ACC112 (cell line): ENCODE measurements at regions not wholly inside any gene's neighbourhood (a gene's known extent, or its start where the extent isn't known, plus 50 kb on each side); places are given as distances from the start of the nearest gene placed in this dataset.

Experiments used
- H2AFZ ChIP-seq: fragments of 200-600 bp; sonication (generic); one replicate; pipeline ENCODE4 v1.6.0; 2017; ENCODE audit warnings: antibody characterized with exemption, low read length; ENCODE audit not compliant: unreplicated experiment
- H3K27ac ChIP-seq: fragments of 200-600 bp; sonication (generic); 2 replicates; pipeline ENCODE4 v1.5.1; 2014; ENCODE audit warnings: low read depth, mild to moderate bottlenecking, antibody characterized with exemption, low read length, moderate library complexity
- H3K27me3 ChIP-seq: fragments of 200-600 bp; sonication (generic); 2 replicates; pipeline ENCODE4 v1.6.1; 2014; ENCODE audit warnings: mild to moderate bottlenecking, antibody characterized with exemption, low read length, moderate library complexity, mixed read lengths; ENCODE audit not compliant: insufficient read depth
- H3K36me3 ChIP-seq: fragments of 200-600 bp; sonication (generic); 2 replicates; pipeline ENCODE4 v1.6.1; 2016; ENCODE audit warnings: mild to moderate bottlenecking, antibody characterized with exemption, low read length, moderate library complexity, mixed read lengths; ENCODE audit not compliant: insufficient read depth
- H3K4me1 ChIP-seq: fragments of 200-600 bp; sonication (generic); one replicate; pipeline ENCODE4 v1.6.1; 2016; ENCODE audit warnings: low read length, mixed read lengths; ENCODE audit not compliant: insufficient read depth, unreplicated experiment, control insufficient read depth
- H3K4me3 ChIP-seq: fragments of 200-600 bp; sonication (generic); 2 replicates; pipeline ENCODE4 v1.5.1; 2014; ENCODE audit warnings: mild to moderate bottlenecking, low read depth, low read length
- H3K79me2 ChIP-seq: fragments of 200-600 bp; sonication (generic); one replicate; pipeline ENCODE4 v1.6.0; 2016; ENCODE audit warnings: low read length; ENCODE audit not compliant: control insufficient read depth, unreplicated experiment, insufficient read depth

DNA sequence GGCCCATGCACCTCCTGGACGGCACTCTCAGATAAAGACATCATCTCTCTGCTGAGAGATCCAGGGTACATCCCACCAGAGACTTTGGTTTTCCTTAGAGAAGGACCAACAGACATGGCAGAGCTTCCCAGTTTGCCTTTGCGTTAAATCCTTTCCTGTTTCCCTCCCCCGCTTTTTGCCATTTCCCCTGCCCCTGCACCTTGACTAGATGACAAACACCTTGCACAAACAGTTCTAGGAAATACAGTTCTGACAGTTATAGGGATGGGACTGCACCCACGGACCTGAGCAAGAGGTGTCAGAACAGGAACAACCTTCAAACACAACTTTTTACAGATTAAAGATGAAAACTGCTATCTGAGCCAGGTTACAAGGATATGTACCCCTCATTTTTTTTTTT lies 288.9 kb downstream of the MSX2 start:
- Histone ChIP-seq H3K4me3 (no peak overlapping the region), H3K36me3 (no peaks in the 10 kb centered on the region), H3K27ac (no peak overlapping the region), H2AFZ (no peak overlapping the region), H3K4me1 (no peaks in the 10 kb centered on the region), H3K79me2 (no peaks in the 10 kb centered on the region), H3K27me3 (no peaks in the 10 kb centered on the region)

DNA sequence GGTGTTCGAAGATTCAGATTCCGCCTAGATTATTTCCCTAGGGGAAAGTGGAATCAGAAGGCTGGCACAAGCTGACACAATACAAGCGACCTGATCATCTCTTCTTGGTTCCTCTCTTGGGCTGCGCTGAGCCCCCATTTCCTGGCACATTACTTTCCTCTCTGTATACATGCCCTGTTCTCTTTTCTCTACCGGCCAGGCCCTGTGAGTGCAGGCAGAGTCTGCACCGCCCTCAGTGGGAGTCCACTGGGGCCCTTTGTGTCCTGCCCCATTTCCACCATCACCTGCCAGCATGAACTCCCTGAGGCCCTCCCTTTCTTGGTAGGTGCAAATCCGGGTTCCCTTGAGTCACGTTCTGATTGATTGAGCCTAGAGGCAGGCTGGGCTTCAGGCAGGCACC lies 287.9 kb downstream of the MSX2 start:
- H3K4me1 ChIP-seq = no peaks in the 10 kb centered on the region
- no peak overlapping the region for H2AFZ ChIP-seq
- no peaks in the 10 kb centered on the region for H3K36me3 ChIP-seq
- H3K79me2 ChIP-seq = no peaks in the 10 kb centered on the region
- H3K4me3 ChIP-seq = no peak overlapping the region
- H3K27me3 ChIP-seq = no peaks in the 10 kb centered on the region
- no peak overlapping the region for H3K27ac ChIP-seq

DNA sequence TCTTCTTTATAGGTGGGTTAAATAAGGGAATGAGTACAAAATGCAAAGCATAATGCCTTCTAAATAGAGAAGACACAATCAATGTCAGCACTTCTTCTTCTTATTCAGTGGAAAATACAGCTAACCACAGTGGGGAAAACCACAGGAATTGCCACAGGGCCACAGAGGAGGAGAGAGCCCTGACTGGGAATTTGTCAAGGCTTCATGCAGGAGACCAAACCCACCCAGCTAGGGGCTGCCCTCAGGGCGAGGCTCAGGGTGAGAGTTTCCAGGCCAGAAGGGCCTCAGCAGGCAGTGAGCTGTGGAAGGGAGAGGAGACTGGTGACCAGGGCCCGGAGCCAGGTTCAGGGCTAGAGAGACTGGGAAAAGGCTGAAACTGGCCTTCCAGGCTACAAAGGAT lies 279.1 kb downstream of the MSX2 start:
- no peak overlapping the region for H3K27ac ChIP-seq
- no peaks in the 10 kb centered on the region for H3K27me3 ChIP-seq
- H3K4me1 ChIP-seq = no peaks in the 10 kb centered on the region
- no peaks in the 10 kb centered on the region for H3K79me2 ChIP-seq
- H2AFZ ChIP-seq = no peak overlapping the region
- H3K36me3 ChIP-seq = no peaks in the 10 kb centered on the region
- no peak overlapping the region for H3K4me3 ChIP-seq

DNA sequence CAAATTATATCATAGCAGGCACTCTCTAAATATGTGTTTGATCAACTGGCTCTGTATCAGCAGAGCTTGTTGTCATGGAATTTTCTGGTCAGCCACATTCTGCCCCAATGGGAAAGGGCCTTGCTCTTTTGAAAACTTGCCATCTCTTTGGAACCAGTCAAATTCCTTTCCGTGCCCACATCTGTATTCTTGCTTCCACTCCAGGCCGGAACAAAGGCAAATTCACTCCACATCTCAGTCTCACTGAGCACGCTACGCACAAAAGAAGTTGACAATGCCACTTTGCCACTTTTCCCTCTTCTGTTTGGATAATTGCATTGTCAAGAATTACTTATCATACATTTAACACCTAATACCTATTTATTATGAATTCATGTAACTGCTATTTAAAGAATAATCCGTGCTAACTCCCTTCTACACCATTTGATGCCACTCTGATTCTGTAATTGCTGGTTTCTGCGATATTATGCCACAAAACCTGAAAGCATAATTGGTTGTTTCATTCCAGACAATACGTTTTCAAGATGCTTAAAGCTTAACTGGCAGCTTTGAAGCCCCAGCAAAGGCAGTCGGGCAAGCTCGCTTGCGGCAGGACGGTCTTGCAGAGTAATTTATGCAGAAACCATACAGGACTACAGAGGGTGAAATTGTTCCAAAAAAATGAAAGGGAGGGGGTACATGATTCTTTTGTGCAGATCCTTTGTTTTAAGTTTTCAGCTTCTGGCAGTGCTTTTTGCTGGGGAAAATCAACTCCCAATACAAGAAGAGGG lies 277.7 kb downstream of the MSX2 start:
- no peak overlapping the region for H3K27ac ChIP-seq
- no peaks in the 10 kb centered on the region for H3K36me3 ChIP-seq
- H2AFZ ChIP-seq = no peak overlapping the region
- H3K4me3 ChIP-seq = no peak overlapping the region
- H3K4me1 ChIP-seq = no peaks in the 10 kb centered on the region
- no peaks in the 10 kb centered on the region for H3K79me2 ChIP-seq
- no peaks in the 10 kb centered on the region for H3K27me3 ChIP-seq

DNA sequence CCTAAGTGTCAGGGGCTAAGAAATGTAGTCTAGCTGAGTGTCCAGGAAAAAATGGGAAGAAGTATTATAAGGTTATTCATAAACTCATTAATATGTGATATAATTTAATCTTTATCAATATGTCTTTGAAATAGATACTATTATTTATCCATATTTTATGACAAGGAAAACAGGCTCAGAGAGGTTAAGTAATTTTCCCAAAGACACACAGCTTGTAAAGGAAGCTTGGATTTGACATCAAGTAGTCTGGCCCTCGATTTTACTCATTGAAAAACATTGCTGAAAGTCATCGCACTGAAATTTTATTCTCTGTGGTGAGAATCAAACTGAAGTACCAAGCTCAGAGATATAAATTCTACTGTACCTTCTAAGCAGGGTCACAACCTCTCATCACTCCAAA lies 276.9 kb downstream of the MSX2 start:
- Histone ChIP-seq H3K27ac (no peak overlapping the region), H3K4me3 (no peak overlapping the region), H2AFZ (no peak overlapping the region), H3K79me2 (no peaks in the 10 kb centered on the region), H3K27me3 (no peaks in the 10 kb centered on the region), H3K4me1 (no peaks in the 10 kb centered on the region), H3K36me3 (no peaks in the 10 kb centered on the region)

DNA sequence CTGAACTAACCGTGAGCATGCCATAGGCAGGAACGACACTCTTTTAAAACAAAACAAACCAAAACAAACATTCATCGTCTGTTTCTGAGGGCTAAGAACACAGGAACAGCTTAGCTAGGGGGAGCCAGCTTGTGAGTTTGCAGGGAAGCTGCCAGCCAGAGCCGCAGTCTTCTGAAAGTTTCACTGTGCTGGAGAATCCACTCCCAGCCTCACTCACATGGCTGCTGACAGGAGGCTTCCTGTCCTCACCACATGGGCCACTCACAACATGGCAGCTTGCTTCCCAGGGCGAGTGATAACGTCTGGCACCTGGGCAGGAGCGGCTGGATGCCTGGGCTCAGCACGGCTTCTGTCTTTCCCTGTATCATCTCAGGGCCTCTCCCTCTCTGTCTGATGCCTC lies 275.2 kb downstream of the MSX2 start:
- H2AFZ ChIP-seq = no peak overlapping the region
- H3K4me3 ChIP-seq = no peak overlapping the region
- H3K79me2 ChIP-seq = no peaks in the 10 kb centered on the region
- H3K4me1 ChIP-seq = no peaks in the 10 kb centered on the region
- no peak overlapping the region for H3K27ac ChIP-seq
- no peaks in the 10 kb centered on the region for H3K36me3 ChIP-seq
- H3K27me3 ChIP-seq = no peaks in the 10 kb centered on the region

DNA sequence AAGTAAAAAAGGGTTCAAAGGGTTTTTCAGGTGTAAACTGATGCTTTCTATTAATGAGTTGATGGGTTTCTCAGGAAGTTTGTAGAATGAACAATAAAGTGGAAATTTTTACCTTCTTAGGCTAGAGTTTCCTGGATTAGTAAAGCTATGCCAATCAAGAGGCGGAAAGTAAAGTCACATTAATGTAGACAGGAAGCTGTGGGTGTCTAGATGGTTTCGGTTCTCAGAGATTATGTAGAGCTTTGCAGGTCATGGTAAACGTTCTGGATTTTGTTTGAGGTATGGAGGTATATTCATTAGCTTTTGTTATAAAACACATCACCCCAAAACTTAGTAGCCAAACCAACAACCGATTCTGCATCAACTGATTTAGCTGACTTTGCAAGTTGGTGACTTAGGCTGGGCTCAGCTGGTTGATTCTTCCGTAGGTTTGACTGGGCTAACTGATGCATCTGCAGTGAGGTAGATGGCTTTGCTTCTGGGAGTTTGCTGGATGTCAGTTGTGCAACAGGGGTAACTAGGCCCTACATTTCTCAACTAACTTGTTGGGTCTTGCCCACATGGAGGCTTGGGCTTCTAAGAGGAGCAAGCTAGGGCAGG lies 273.8 kb downstream of the MSX2 start:
- no peaks in the 10 kb centered on the region for H3K27me3 ChIP-seq
- H3K27ac ChIP-seq = no peak overlapping the region
- no peaks in the 10 kb centered on the region for H3K79me2 ChIP-seq
- no peak overlapping the region for H3K4me3 ChIP-seq
- H3K36me3 ChIP-seq = no peaks in the 10 kb centered on the region
- H2AFZ ChIP-seq = no peak overlapping the region
- H3K4me1 ChIP-seq = no peaks in the 10 kb centered on the region

DNA sequence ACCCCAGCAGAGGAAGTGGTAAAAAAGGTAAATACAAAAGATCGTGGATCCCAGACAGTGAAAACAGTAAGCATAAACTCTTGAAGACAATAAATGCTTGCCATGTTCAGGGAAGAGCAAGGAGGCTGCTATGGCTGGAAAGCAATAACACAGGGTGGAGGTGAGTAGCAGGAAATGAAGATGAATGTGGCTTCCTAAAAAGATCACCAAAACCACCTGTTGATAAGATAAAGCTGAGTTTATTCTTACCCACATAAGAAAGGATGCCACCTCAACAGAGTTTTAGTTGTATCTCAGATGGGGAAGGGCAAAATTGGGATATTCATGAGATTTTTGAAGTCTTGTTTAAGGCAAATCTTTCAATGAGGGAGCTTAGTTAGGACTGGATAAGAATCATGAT lies 273.3 kb downstream of the MSX2 start:
- no peak overlapping the region for H3K4me3 ChIP-seq
- H2AFZ ChIP-seq = no peak overlapping the region
- H3K79me2 ChIP-seq = no peaks in the 10 kb centered on the region
- H3K36me3 ChIP-seq = no peaks in the 10 kb centered on the region
- H3K4me1 ChIP-seq = no peaks in the 10 kb centered on the region
- no peaks in the 10 kb centered on the region for H3K27me3 ChIP-seq
- H3K27ac ChIP-seq = no peak overlapping the region

DNA sequence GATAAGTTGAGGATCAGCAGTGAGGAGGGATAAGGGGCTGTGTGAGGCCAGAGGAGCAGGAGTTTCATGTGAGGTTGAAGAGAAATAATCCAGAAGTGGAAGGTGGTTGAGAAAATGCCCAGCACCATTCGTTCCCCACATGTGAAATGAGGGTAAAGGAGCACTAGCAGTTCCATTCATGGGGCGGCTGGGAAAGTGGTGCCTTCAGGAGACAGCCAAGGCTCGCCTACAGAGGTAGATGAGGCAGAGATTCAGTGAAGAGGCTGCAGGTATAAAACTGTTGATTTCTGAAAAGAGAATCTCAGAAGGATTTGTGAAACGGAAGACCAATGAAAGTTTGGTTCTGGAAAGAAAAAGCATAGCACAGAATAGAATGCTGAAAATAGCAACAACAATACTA lies 272.6 kb downstream of the MSX2 start:
- Histone ChIP-seq H3K4me3 (no peak overlapping the region), H3K4me1 (no peaks in the 10 kb centered on the region), H3K27me3 (no peaks in the 10 kb centered on the region), H3K27ac (no peak overlapping the region), H3K36me3 (no peaks in the 10 kb centered on the region), H2AFZ (no peak overlapping the region), H3K79me2 (no peaks in the 10 kb centered on the region)

DNA sequence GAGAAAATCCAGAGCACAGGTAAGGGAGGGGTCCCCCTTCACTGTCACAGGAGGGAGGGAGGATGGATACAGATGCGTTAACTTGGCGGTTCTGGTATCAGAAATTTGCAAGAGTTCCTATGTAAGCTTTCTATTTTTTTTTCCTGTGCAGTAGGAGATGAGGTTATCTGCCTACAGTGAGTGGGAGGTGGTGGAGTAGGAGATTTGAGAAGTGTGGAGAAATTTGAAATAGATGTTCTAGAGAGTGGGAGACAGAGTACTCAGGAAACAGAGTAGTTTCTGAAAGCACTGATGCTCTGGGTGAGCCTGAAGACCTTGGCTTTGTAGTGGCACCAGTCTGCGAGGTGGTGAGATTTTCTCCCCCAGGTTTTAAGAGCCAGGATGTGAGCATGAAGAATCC lies 271.4 kb downstream of the MSX2 start:
- H3K4me1 ChIP-seq = no peaks in the 10 kb centered on the region
- H3K27ac ChIP-seq = no peak overlapping the region
- H3K36me3 ChIP-seq = no peaks in the 10 kb centered on the region
- H3K4me3 ChIP-seq = no peak overlapping the region
- no peaks in the 10 kb centered on the region for H3K79me2 ChIP-seq
- H2AFZ ChIP-seq = no peak overlapping the region
- no peaks in the 10 kb centered on the region for H3K27me3 ChIP-seq

DNA sequence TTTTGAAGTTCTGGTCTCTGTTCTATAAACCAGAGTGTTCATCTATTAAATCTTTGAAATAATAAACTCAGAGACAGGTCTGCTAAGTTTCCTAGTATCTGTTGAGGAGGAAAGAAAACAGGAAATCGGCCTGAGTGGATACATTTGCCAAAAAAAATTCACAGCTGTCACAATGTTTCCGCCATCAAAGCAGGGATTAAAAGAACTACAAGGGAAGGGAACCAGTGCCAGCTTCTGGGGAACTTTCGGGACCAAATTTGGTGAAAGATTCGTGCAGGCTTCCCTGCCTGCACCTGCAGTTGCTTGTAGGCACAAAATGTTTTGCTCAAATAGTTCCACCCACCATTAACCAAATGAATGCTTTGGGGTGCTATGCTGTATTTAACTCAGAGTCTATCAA lies 267.5 kb downstream of the MSX2 start:
- Histone ChIP-seq H3K27ac (no peak overlapping the region), H3K4me3 (no peak overlapping the region), H3K4me1 (no peaks in the 10 kb centered on the region), H3K36me3 (no peaks in the 10 kb centered on the region), H3K79me2 (no peaks in the 10 kb centered on the region), H3K27me3 (no peaks in the 10 kb centered on the region), H2AFZ (no peak overlapping the region)
